ENCODE measurements at regions not wholly inside any gene's neighbourhood (a gene's known extent, or its start where the extent isn't known, plus 50 kb on each side); places are given as distances from the start of the nearest gene placed in this dataset.

- Histone ChIP-seq H3K4me3 (ENCODE audit: low read depth, low read length, poor library complexity, severe bottlenecking) (no peak overlapping the region), H3K27ac (ENCODE audit: low read depth, low read length, poor library complexity, severe bottlenecking) (no peak overlapping the region), H3K9me3 (ENCODE audit: low read depth, low read length, poor library complexity, severe bottlenecking) (no peaks in the 10 kb centered on the region), H3K36me3 (ENCODE audit: insufficient read depth, low read length, poor library complexity, severe bottlenecking) (no peaks in the 10 kb centered on the region), H3K27me3 (replicated peaks; ENCODE audit: insufficient read depth, low read depth, low read length, poor library complexity) (no peaks in the 10 kb centered on the region), H3K4me1 (ENCODE audit: insufficient read depth, low read length, poor library complexity, severe bottlenecking) (no peaks in the 10 kb centered on the region)
- CTCF ChIA-PET: no interaction called here
- BruUV-seq (replicated peaks): no TSS peak
- TF ChIP-seq CTCF (conservative IDR thresholded peaks at IDR 0.05; ENCODE audit: low read depth, low read length) (no peak), EZH2 (IDR thresholded peaks at IDR 0.05; ENCODE audit: borderline replicate concordance, low read depth, low read length, poor library complexity, severe bottlenecking) (no peak)
- intact Hi-C loops (cut with micrococcal nuclease; ENCODE audit: unreplicated experiment): no loop called here
- POLR2A ChIA-PET (ENCODE audit: low non-redundant PET): no interaction called here
- no peak for DNase-seq (ENCODE audit: low spot score)
Observed at GRCh38 chrX:99010957-99011356, 1399.1 kb downstream of the PCDH19 start.

- Histone ChIP-seq H3K4me1 (ENCODE audit: insufficient read depth, low read length, poor library complexity, severe bottlenecking) (no peaks in the 10 kb centered on the region), H3K4me3 (ENCODE audit: low read depth, low read length, poor library complexity, severe bottlenecking) (no peak overlapping the region), H3K27ac (ENCODE audit: low read depth, low read length, poor library complexity, severe bottlenecking) (no peak overlapping the region), H3K36me3 (ENCODE audit: insufficient read depth, low read length, poor library complexity, severe bottlenecking) (no peaks in the 10 kb centered on the region), H3K9me3 (ENCODE audit: low read depth, low read length, poor library complexity, severe bottlenecking) (peaks cover 8% of the 10 kb centered on the region), H3K27me3 (replicated peaks; ENCODE audit: insufficient read depth, low read depth, low read length, poor library complexity) (no peaks in the 10 kb centered on the region)
- ChIA-PET POLR2A (ENCODE audit: low non-redundant PET) (no interaction called here), CTCF (no interaction called here)
- BruUV-seq (replicated peaks): no TSS peak
- DNase-seq (ENCODE audit: low spot score): no peak
- intact Hi-C loops (cut with micrococcal nuclease; ENCODE audit: unreplicated experiment): no loop called here
- TF ChIP-seq CTCF (conservative IDR thresholded peaks at IDR 0.05; ENCODE audit: low read depth, low read length) (no peak), EZH2 (IDR thresholded peaks at IDR 0.05; ENCODE audit: borderline replicate concordance, low read depth, low read length, poor library complexity, severe bottlenecking) (no peak)
Observed at GRCh38 chrX:99001286-99001685, 1408.8 kb downstream of the PCDH19 start.

- DNase-seq (ENCODE audit: low spot score): no peak
- CTCF ChIA-PET: no interaction called here
- H3K36me3 ChIP-seq (ENCODE audit: insufficient read depth, low read length, poor library complexity, severe bottlenecking): no peaks in the 10 kb centered on the region
- H3K4me1 ChIP-seq (ENCODE audit: insufficient read depth, low read length, poor library complexity, severe bottlenecking): no peaks in the 10 kb centered on the region
- POLR2A ChIA-PET (ENCODE audit: low non-redundant PET): no interaction called here
- no peak overlapping the region for H3K4me3 ChIP-seq (ENCODE audit: low read depth, low read length, poor library complexity, severe bottlenecking)
- no TSS peak for BruUV-seq (replicated peaks)
- H3K9me3 ChIP-seq (ENCODE audit: low read depth, low read length, poor library complexity, severe bottlenecking): no peaks in the 10 kb centered on the region
- H3K27ac ChIP-seq (ENCODE audit: low read depth, low read length, poor library complexity, severe bottlenecking): no peak overlapping the region
- no peaks in the 10 kb centered on the region for H3K27me3 ChIP-seq (replicated peaks; ENCODE audit: insufficient read depth, low read depth, low read length, poor library complexity)
- intact Hi-C loops (cut with micrococcal nuclease; ENCODE audit: unreplicated experiment): no loop called here
- TF ChIP-seq CTCF (conservative IDR thresholded peaks at IDR 0.05; ENCODE audit: low read depth, low read length): no peak
- TF ChIP-seq EZH2 (IDR thresholded peaks at IDR 0.05; ENCODE audit: borderline replicate concordance, low read depth, low read length, poor library complexity, severe bottlenecking): no peak
Observed at GRCh38 chrX:98962996-98963395, 1447.1 kb downstream of the PCDH19 start.

All from A673 (cell line).